AG09309 (cell line): ENCODE measurements at regions not wholly inside any gene's neighbourhood (a gene's known extent, or its start where the extent isn't known, plus 50 kb on each side); places are given as distances from the start of the nearest gene placed in this dataset.

ENCODE experiments used
- DNase-seq: peaks from one replicate; pipeline ENCODE4 v3.0.0-alpha.2; 2010; ENCODE audit warnings: low read depth
- H3K4me3 ChIP-seq: 2 replicates; pipeline ENCODE4 v1.5.1; 2011; ENCODE audit warnings: mild to moderate bottlenecking, low read depth, low read length, moderate library complexity; ENCODE audit not compliant: control insufficient read depth
- CTCF ChIP-seq: IDR thresholded peaks from 2 replicates; pipeline ENCODE4 v1.5.1; 2011; ENCODE audit warnings: mild to moderate bottlenecking, low read depth, low read length, inconsistent platforms; ENCODE audit not compliant: insufficient read depth, control insufficient read depth; ENCODE audit errors: missing control alignments

GRCh38 chr3:29194139-29194538 lies 86.7 kb upstream of the RBMS3 start:
- H3K4me3 ChIP-seq, result no peak overlapping the region
- TF ChIP-seq CTCF, result no peak
- DNase-seq, result no peak

GRCh38 chr3:29195056-29195455 lies 85.8 kb upstream of the RBMS3 start:
- no peak overlapping the region for H3K4me3 ChIP-seq
- no peak for TF ChIP-seq CTCF
- no peak for DNase-seq

- no peak for TF ChIP-seq CTCF
- DNase-seq, result no peak
Measured at GRCh38 chr3:29201604-29202003, 79.3 kb upstream of the RBMS3 start.

GRCh38 chr3:29202378-29202777 lies 78.5 kb upstream of the RBMS3 start:
- no peak for TF ChIP-seq CTCF
- no peak for DNase-seq
- H3K4me3 ChIP-seq, result no peak overlapping the region

More at GRCh38 chr3:29201604-29202003, 79.3 kb upstream of the RBMS3 start:
- no peak overlapping the region for H3K4me3 ChIP-seq

- no peak for TF ChIP-seq CTCF
- no peak overlapping the region for H3K4me3 ChIP-seq
Measured at GRCh38 chr3:29203851-29204250, 77.0 kb upstream of the RBMS3 start.

GRCh38 chr3:29207427-29207826 lies 73.4 kb upstream of the RBMS3 start:
- TF ChIP-seq CTCF, result no peak
- DNase-seq, result no peak
- no peak overlapping the region for H3K4me3 ChIP-seq

More at GRCh38 chr3:29203851-29204250, 77.0 kb upstream of the RBMS3 start:
- no peak for DNase-seq
